BE2C (cell line): ENCODE measurements at regions not wholly inside any gene's neighbourhood (a gene's known extent, or its start where the extent isn't known, plus 50 kb on each side); places are given as distances from the start of the nearest gene placed in this dataset.
"Not testable (repeated sequence)": the region's sequence is repeated elsewhere in the genome, so short reads cannot be mapped to it uniquely, and the experiment has no call there.

Experiments
- DNase-seq: peaks from one replicate; pipeline ENCODE4 v3.0.0-alpha.2; 2020
- H3K27me3 ChIP-seq: fragments of 250-450 bp; sonication (Bioruptor Pico); 2 replicates; pipeline ENCODE4 v1.5.1; 2020; ENCODE audit warnings: mild to moderate bottlenecking
- H3K36me3 ChIP-seq: fragments of 250-450 bp; sonication (Bioruptor Pico); 2 replicates; pipeline ENCODE4 v1.5.1; 2020; ENCODE audit warnings: mild to moderate bottlenecking
- H3K4me1 ChIP-seq: fragments of 250-450 bp; sonication (Bioruptor Pico); 2 replicates; pipeline ENCODE4 v1.5.1; 2020
- H3K4me3 ChIP-seq: 2 replicates; pipeline ENCODE4 v1.5.1; 2011; ENCODE audit warnings: low read depth, low read length
- H3K9me3 ChIP-seq: fragments of 250-450 bp; sonication (Bioruptor Pico); 2 replicates; pipeline ENCODE4 v1.5.1; 2020
- CTCF ChIP-seq: IDR thresholded peaks from 2 replicates; pipeline ENCODE4 v1.5.1; 2012; ENCODE audit warnings: mild to moderate bottlenecking, low read depth, low read length

GRCh38 chr2:182545420-182546167 lies 118.8 kb upstream of the PDE1A start:
- peaks cover 2% of the 10 kb centered on the region; the same call in 1 of the 2 replicates for H3K4me1 ChIP-seq
- H3K27me3 ChIP-seq = no peaks in the 10 kb centered on the region
- no peak for TF ChIP-seq CTCF
- DNase-seq = no peak
- no peak overlapping the region for H3K4me3 ChIP-seq
- H3K36me3 ChIP-seq = no peaks in the 10 kb centered on the region
- H3K9me3 ChIP-seq = no peaks in the 10 kb centered on the region

- TF ChIP-seq CTCF = no peak
- Histone ChIP-seq H3K4me3 (no peak overlapping the region), H3K27me3 (no peaks in the 10 kb centered on the region), H3K9me3 (no peaks in the 10 kb centered on the region), H3K36me3 (no peaks in the 10 kb centered on the region), H3K4me1 (no peaks in the 10 kb centered on the region)
- no peak for DNase-seq
Observed at GRCh38 chr2:182548031-182548950, 121.5 kb upstream of the PDE1A start.

GRCh38 chr2:182550234-182550633 lies 123.4 kb upstream of the PDE1A start:
- Histone ChIP-seq H3K9me3 (no peaks in the 10 kb centered on the region), H3K4me3 (no peak overlapping the region), H3K4me1 (no peaks in the 10 kb centered on the region), H3K27me3 (no peaks in the 10 kb centered on the region), H3K36me3 (no peaks in the 10 kb centered on the region)
- no peak for TF ChIP-seq CTCF
- DNase-seq = no peak

- H3K4me3 ChIP-seq, H3K27me3 ChIP-seq, DNase-seq, H3K9me3 ChIP-seq, H3K4me1 ChIP-seq, H3K36me3 ChIP-seq: not testable (repeated sequence)
Observed at GRCh38 chr2:182552232-182552631, 125.4 kb upstream of the PDE1A start.

GRCh38 chr2:182552785-182553184 lies 125.9 kb upstream of the PDE1A start:
- H3K27me3 ChIP-seq, H3K9me3 ChIP-seq, H3K4me3 ChIP-seq, H3K4me1 ChIP-seq, DNase-seq, H3K36me3 ChIP-seq: not testable (repeated sequence)

- no peaks in the 10 kb centered on the region for H3K9me3 ChIP-seq
- no peaks in the 10 kb centered on the region for H3K4me1 ChIP-seq
- no peaks in the 10 kb centered on the region for H3K27me3 ChIP-seq
- no peaks in the 10 kb centered on the region for H3K36me3 ChIP-seq
- TF ChIP-seq CTCF = no peak
- no peak overlapping the region for H3K4me3 ChIP-seq
- DNase-seq = no peak
Observed at GRCh38 chr2:182553483-182553882, 126.6 kb upstream of the PDE1A start.

DNA sequence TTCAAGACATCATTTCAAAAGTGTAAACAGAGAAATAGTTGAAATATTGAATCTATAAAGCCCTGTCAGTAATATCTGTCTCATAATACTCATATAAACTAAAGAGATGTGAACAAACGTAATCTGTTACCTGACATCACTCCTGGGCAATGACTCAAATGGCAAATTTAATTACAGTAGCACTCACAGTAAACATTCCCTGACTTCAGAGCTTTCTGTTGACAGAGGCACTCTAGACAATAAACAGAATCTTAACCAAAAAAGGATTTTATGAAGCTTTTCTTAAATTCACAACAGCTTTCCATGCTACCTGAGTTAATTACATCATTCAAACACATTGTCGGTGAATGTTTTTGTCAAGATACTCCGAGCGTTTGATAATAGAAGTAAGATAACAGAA lies 128.1 kb upstream of the PDE1A start:
- H3K27me3 ChIP-seq = no peaks in the 10 kb centered on the region
- no peaks in the 10 kb centered on the region for H3K9me3 ChIP-seq
- no peaks in the 10 kb centered on the region for H3K4me1 ChIP-seq
- TF ChIP-seq CTCF = no peak
- H3K4me3 ChIP-seq = no peak overlapping the region
- no peaks in the 10 kb centered on the region for H3K36me3 ChIP-seq
- DNase-seq = no peak
